ENCODE measurements at regions not wholly inside any gene's neighbourhood (a gene's known extent, or its start where the extent isn't known, plus 50 kb on each side); places are given as distances from the start of the nearest gene placed in this dataset.

- Histone ChIP-seq H2AFZ (ENCODE audit: low read length) (no peak overlapping the region), H3K27me3 (ENCODE audit: insufficient read depth, low read length) (no peaks in the 10 kb centered on the region), H4K20me1 (ENCODE audit: insufficient read depth, low read length) (no peaks in the 10 kb centered on the region), H3K27ac (ENCODE audit: low read depth, low read length) (no peak overlapping the region), H3K79me2 (ENCODE audit: insufficient read depth, low read length) (no peaks in the 10 kb centered on the region), H3K4me1 (ENCODE audit: insufficient read depth, low read length) (no peaks in the 10 kb centered on the region), H3K4me3 (ENCODE audit: insufficient read depth, low read length) (no peak overlapping the region), H3K36me3 (ENCODE audit: insufficient read depth, low read length) (no peaks in the 10 kb centered on the region), H3K9me3 (ENCODE audit: low read depth, low read length) (no peaks in the 10 kb centered on the region), H3K4me2 (ENCODE audit: insufficient read depth, low read length) (no peak overlapping the region)
- TF ChIP-seq CTCF (IDR thresholded peaks at IDR 0.05; ENCODE audit: extremely low read depth, low read depth, low read length) = no peak
- no peak for DNase-seq (ENCODE audit: insufficient read length, low spot score, missing footprints)
Observed at GRCh38 chr3:74041068-74041675, 416.4 kb upstream of the PDZRN3 start.

GRCh38 chr3:74039105-74039504, 414.4 kb upstream of the PDZRN3 start:
- Histone ChIP-seq H3K4me2 (ENCODE audit: insufficient read depth, low read length) (no peak overlapping the region), H4K20me1 (ENCODE audit: insufficient read depth, low read length) (no peaks in the 10 kb centered on the region), H3K27ac (ENCODE audit: low read depth, low read length) (no peak overlapping the region), H3K27me3 (ENCODE audit: insufficient read depth, low read length) (no peaks in the 10 kb centered on the region), H3K79me2 (ENCODE audit: insufficient read depth, low read length) (no peaks in the 10 kb centered on the region), H2AFZ (ENCODE audit: low read length) (no peak overlapping the region), H3K9me3 (ENCODE audit: low read depth, low read length) (no peaks in the 10 kb centered on the region), H3K4me3 (ENCODE audit: insufficient read depth, low read length) (no peak overlapping the region), H3K36me3 (ENCODE audit: insufficient read depth, low read length) (no peaks in the 10 kb centered on the region), H3K4me1 (ENCODE audit: insufficient read depth, low read length) (no peaks in the 10 kb centered on the region)
- TF ChIP-seq CTCF (IDR thresholded peaks at IDR 0.05; ENCODE audit: extremely low read depth, low read depth, low read length) = no peak
- no peak for DNase-seq (ENCODE audit: insufficient read length, low spot score, missing footprints)

- Histone ChIP-seq H4K20me1 (ENCODE audit: insufficient read depth, low read length) (no peaks in the 10 kb centered on the region), H2AFZ (ENCODE audit: low read length) (no peak overlapping the region), H3K36me3 (ENCODE audit: insufficient read depth, low read length) (no peaks in the 10 kb centered on the region), H3K27me3 (ENCODE audit: insufficient read depth, low read length) (no peaks in the 10 kb centered on the region), H3K4me1 (ENCODE audit: insufficient read depth, low read length) (no peaks in the 10 kb centered on the region), H3K9me3 (ENCODE audit: low read depth, low read length) (no peaks in the 10 kb centered on the region), H3K79me2 (ENCODE audit: insufficient read depth, low read length) (no peaks in the 10 kb centered on the region), H3K4me2 (ENCODE audit: insufficient read depth, low read length) (no peak overlapping the region), H3K4me3 (ENCODE audit: insufficient read depth, low read length) (no peak overlapping the region), H3K27ac (ENCODE audit: low read depth, low read length) (no peak overlapping the region)
- no peak for TF ChIP-seq CTCF (IDR thresholded peaks at IDR 0.05; ENCODE audit: extremely low read depth, low read depth, low read length)
- DNase-seq (ENCODE audit: insufficient read length, low spot score, missing footprints) = no peak
Observed at GRCh38 chr3:74036568-74036967, 411.8 kb upstream of the PDZRN3 start.

- no peak overlapping the region for H3K4me3 ChIP-seq (ENCODE audit: insufficient read depth, low read length)
- no peak overlapping the region for H3K27ac ChIP-seq (ENCODE audit: low read depth, low read length)
- H3K9me3 ChIP-seq (ENCODE audit: low read depth, low read length) = no peaks in the 10 kb centered on the region
- H3K27me3 ChIP-seq (ENCODE audit: insufficient read depth, low read length) = no peaks in the 10 kb centered on the region
- H3K4me2 ChIP-seq (ENCODE audit: insufficient read depth, low read length) = no peak overlapping the region
- no peak overlapping the region for H2AFZ ChIP-seq (ENCODE audit: low read length)
- no peaks in the 10 kb centered on the region for H3K36me3 ChIP-seq (ENCODE audit: insufficient read depth, low read length)
- no peak for TF ChIP-seq CTCF (IDR thresholded peaks at IDR 0.05; ENCODE audit: extremely low read depth, low read depth, low read length)
- no peaks in the 10 kb centered on the region for H4K20me1 ChIP-seq (ENCODE audit: insufficient read depth, low read length)
- no peaks in the 10 kb centered on the region for H3K79me2 ChIP-seq (ENCODE audit: insufficient read depth, low read length)
- H3K4me1 ChIP-seq (ENCODE audit: insufficient read depth, low read length) = no peaks in the 10 kb centered on the region
- no peak for DNase-seq (ENCODE audit: insufficient read length, low spot score, missing footprints)
Observed at GRCh38 chr3:74036102-74036501, 411.4 kb upstream of the PDZRN3 start.

Data from osteoblast (primary cell).